Loucy (cell line): ENCODE measurements at regions not wholly inside any gene's neighbourhood (a gene's known extent, or its start where the extent isn't known, plus 50 kb on each side); places are given as distances from the start of the nearest gene placed in this dataset.

Experiments used
- EZH2phosphoT487 ChIP-seq: fragments of 200-600 bp; IDR thresholded peaks from 2 replicates; pipeline ENCODE4 v1.6.1; 2018; ENCODE audit warnings: antibody characterized with exemption, mild to moderate bottlenecking, moderate library complexity, borderline replicate concordance
- TF ChIP-seq, protein P1 (sequence below): fragments of 200-600 bp; sonication (generic); conservative IDR thresholded peaks from 2 replicates; pipeline ENCODE4 v1.5.1; 2014; ENCODE audit warnings: mild to moderate bottlenecking, antibody characterized with exemption, low read length

DNA sequence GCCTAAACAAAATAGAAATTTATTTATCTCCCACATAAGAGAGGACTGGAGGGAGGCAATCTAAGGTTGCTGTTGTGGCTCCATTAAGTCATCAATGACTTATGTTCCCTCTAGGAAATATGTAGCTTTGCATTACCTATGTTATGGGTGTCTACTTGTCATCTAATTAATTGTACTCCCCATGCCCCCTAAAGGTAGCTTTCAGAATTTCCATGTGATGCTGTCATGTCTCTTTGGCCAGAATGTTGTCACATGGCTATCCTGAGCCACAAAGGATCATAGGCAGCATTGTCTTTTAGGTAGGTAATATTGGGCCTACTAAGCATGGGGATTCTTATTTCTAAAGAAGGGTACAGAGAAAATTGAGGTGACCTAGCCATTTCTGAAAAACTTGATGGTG is 935.6 kb upstream of the FANCL start:
- TF ChIP-seq, protein P1, sequence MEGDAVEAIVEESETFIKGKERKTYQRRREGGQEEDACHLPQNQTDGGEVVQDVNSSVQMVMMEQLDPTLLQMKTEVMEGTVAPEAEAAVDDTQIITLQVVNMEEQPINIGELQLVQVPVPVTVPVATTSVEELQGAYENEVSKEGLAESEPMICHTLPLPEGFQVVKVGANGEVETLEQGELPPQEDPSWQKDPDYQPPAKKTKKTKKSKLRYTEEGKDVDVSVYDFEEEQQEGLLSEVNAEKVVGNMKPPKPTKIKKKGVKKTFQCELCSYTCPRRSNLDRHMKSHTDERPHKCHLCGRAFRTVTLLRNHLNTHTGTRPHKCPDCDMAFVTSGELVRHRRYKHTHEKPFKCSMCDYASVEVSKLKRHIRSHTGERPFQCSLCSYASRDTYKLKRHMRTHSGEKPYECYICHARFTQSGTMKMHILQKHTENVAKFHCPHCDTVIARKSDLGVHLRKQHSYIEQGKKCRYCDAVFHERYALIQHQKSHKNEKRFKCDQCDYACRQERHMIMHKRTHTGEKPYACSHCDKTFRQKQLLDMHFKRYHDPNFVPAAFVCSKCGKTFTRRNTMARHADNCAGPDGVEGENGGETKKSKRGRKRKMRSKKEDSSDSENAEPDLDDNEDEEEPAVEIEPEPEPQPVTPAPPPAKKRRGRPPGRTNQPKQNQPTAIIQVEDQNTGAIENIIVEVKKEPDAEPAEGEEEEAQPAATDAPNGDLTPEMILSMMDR = peak; percentile 72
- TF ChIP-seq EZH2phosphoT487 = no peak
